PC-9 (cell line): ENCODE measurements at regions not wholly inside any gene's neighbourhood (a gene's known extent, or its start where the extent isn't known, plus 50 kb on each side); places are given as distances from the start of the nearest gene placed in this dataset.

Experiments used
- CTCF ChIP-seq: fragments of 200-600 bp; sonication (generic); conservative IDR thresholded peaks from 2 replicates; pipeline ENCODE4 v1.6.1; 2017; ENCODE audit warnings: mixed run types, antibody characterized with exemption, mild to moderate bottlenecking, moderate library complexity
- EZH2 ChIP-seq: fragments of 200-600 bp; sonication (generic); IDR thresholded peaks from 2 replicates; pipeline ENCODE4 v1.8.0; 2017; ENCODE audit warnings: antibody characterized with exemption, low read depth

- TF ChIP-seq EZH2 (no peak), CTCF (no peak)
These were observed 252.3 kb upstream of the GLI3 start for GRCh38 chr7:42489299-42489698.
